Prostate gland (tissue), 2 donors: ENCODE measurements at regions not wholly inside any gene's neighbourhood (a gene's known extent, or its start where the extent isn't known, plus 50 kb on each side); places are given as distances from the start of the nearest gene placed in this dataset.

ENCODE experiments used
- DNase-seq: peaks from one replicate; pipeline ENCODE4 v3.0.0-alpha.2; 2019; ENCODE audit warnings: low spot score
- H3K27ac ChIP-seq, 2 donors: fragments of 200-600 bp; sonication (generic); 2 replicates each; pipeline ENCODE4 v1.5.1; 2017 to 2019
- H3K27me3 ChIP-seq: fragments of 200-600 bp; sonication (generic); replicated peaks from 2 replicates; pipeline ENCODE4 v1.5.1; 2019; ENCODE audit not compliant: insufficient read depth
- H3K36me3 ChIP-seq, 2 donors: fragments of 200-600 bp; sonication (generic); 1 replicate in 1 of 2; 2 replicates in 1 of 2; pipeline versions ENCODE4 v1.5.1 to v1.8.1; 2017 to 2019
- H3K4me1 ChIP-seq: fragments of 200-600 bp; sonication (generic); replicated peaks from 2 replicates; pipeline ENCODE4 v1.5.1; 2019
- H3K4me3 ChIP-seq, 2 donors: fragments of 200-600 bp; sonication (generic); 2 replicates each; pipeline ENCODE4 v1.5.1; 2017 to 2019
- H3K9me3 ChIP-seq: fragments of 200-600 bp; sonication (generic); 2 replicates; pipeline ENCODE4 v1.5.1; 2017
- POLR2A ChIP-seq: fragments of 450-650 bp; IDR thresholded peaks from one replicate; pipeline ENCODE4 v1.6.1; 2016; ENCODE audit warnings: antibody characterized with exemption, mild to moderate bottlenecking
- POLR2AphosphoS5 ChIP-seq: sonication (generic); formaldehyde crosslinking; IDR thresholded peaks from one replicate; pipeline ENCODE4 v1.6.1; 2017; ENCODE audit warnings: antibody characterized with exemption
- WGBS: methylation state at CpG from one replicate; pipeline ENCODE4 v1.1.5; 2018; 5-methylcytosine and 5-hydroxymethylcytosine counted together
- intact Hi-C: fragments of 100-400 bp; cut with DNase I; formaldehyde crosslinking; loops from one replicate; pipeline ENCODE4 v1.14.2; 2022
- TF ChIP-seq, protein P1 (sequence below), 4 experiments: fragments of 200-600 bp in 2 of 4; fragments of 450-650 bp in 2 of 4; sonication (generic) in 2 of 4; IDR thresholded peaks; 1 replicate in 3 of 4; 2 replicates in 1 of 4; pipeline ENCODE4 v1.5.1; 2016 to 2019; ENCODE audit warnings: antibody characterized with exemption in 4 of 4, mild to moderate bottlenecking in 2 of 4, moderate library complexity in 2 of 4

DNA sequence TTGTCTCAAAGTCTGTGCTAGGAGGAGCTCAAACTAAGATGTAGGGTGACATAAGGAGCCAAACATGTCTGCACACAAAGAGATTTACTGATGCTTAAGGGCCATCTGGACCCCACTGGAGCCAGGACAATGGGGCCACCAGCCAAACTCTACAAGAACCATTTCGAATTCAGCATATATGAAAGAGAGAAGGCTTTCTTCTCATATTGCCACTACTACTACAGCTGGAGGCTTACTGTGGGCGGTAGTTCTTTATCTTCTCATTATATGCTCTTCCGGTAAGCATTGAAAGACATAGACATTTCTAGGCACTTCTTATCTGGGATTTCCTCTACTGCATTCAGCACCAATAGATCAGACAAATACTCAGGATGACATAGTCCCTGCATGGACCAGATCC lies 404.4 kb upstream of the PROK2 start:
- intact Hi-C loops, result no loop called here
- Histone ChIP-seq H3K4me3 (no peak overlapping the region), H3K27me3 (no peaks in the 10 kb centered on the region), H3K36me3 (no peaks in the 10 kb centered on the region), H3K9me3 (no peaks in the 10 kb centered on the region), H3K4me1 (no peaks in the 10 kb centered on the region), H3K27ac (no peak overlapping the region)
- WGBS, result 87% methylated on average over 3 of the region's 3 CpGs
- DNase-seq, result no peak
- TF ChIP-seq POLR2A, result no peak
- TF ChIP-seq POLR2AphosphoS5, result no peak
- TF ChIP-seq, protein P1, sequence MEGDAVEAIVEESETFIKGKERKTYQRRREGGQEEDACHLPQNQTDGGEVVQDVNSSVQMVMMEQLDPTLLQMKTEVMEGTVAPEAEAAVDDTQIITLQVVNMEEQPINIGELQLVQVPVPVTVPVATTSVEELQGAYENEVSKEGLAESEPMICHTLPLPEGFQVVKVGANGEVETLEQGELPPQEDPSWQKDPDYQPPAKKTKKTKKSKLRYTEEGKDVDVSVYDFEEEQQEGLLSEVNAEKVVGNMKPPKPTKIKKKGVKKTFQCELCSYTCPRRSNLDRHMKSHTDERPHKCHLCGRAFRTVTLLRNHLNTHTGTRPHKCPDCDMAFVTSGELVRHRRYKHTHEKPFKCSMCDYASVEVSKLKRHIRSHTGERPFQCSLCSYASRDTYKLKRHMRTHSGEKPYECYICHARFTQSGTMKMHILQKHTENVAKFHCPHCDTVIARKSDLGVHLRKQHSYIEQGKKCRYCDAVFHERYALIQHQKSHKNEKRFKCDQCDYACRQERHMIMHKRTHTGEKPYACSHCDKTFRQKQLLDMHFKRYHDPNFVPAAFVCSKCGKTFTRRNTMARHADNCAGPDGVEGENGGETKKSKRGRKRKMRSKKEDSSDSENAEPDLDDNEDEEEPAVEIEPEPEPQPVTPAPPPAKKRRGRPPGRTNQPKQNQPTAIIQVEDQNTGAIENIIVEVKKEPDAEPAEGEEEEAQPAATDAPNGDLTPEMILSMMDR (IDR thresholded peaks at IDR 0.05), result no peak

DNA sequence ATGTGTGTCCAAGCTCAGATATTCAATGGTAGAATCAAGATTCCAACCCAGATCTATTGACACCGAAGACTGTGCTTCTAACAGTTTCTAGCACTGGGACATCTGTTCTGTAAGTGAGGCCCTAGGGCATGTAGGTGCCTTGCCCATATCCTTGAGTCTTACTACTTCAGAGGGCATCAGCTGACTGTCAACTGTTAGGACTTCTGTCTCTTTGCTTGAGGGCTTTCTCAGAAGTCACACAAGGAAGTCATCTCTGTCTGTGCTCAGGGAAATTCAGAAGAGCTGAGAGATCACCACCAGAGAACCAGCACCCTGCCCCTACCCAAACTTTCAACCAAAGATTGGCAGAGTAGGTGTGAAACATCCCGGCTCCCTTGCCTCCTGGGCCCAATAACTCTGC lies 403.6 kb upstream of the PROK2 start:
- no peaks in the 10 kb centered on the region for H3K9me3 ChIP-seq
- TF ChIP-seq, protein P1 (IDR thresholded peaks at IDR 0.05), result no peak
- TF ChIP-seq POLR2AphosphoS5 (no peak), POLR2A (no peak)
- no peaks in the 10 kb centered on the region for H3K27me3 ChIP-seq
- 100% methylated on average over 2 of the region's 2 CpGs for WGBS
- H3K4me1 ChIP-seq, result no peaks in the 10 kb centered on the region
- no peak overlapping the region for H3K4me3 ChIP-seq
- H3K36me3 ChIP-seq, result no peaks in the 10 kb centered on the region
- DNase-seq, result no peak
- no peak overlapping the region for H3K27ac ChIP-seq
- intact Hi-C loops, result no loop called here

DNA sequence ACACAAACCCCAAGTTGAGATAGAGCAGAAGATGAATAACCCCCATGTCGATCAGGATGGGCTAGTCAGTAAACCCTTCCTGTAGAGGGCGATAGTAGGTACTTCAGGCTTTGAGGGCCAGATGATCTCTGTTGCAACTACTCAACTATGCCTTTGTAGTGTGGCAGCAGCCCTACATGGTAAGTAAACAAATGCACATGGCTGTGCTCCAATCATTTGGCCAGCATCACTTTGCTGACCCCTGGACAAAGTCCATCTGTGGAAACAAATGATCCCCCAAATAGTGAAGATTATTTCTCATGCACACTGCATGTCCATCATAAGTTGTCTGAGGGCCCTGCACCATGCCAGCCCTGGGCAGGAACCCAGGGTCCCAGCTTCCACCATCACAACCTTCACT lies 402.2 kb upstream of the PROK2 start:
- intact Hi-C loops, result no loop called here
- no peaks in the 10 kb centered on the region for H3K4me1 ChIP-seq
- H3K9me3 ChIP-seq, result no peaks in the 10 kb centered on the region
- DNase-seq, result no peak
- no peak overlapping the region for H3K4me3 ChIP-seq
- TF ChIP-seq, protein P1 (IDR thresholded peaks at IDR 0.05), result no peak
- TF ChIP-seq POLR2A (no peak), POLR2AphosphoS5 (no peak)
- H3K27me3 ChIP-seq, result no peaks in the 10 kb centered on the region
- H3K27ac ChIP-seq, result no peak overlapping the region
- H3K36me3 ChIP-seq, result no peaks in the 10 kb centered on the region
- 95% methylated on average over 2 of the region's 2 CpGs for WGBS

DNA sequence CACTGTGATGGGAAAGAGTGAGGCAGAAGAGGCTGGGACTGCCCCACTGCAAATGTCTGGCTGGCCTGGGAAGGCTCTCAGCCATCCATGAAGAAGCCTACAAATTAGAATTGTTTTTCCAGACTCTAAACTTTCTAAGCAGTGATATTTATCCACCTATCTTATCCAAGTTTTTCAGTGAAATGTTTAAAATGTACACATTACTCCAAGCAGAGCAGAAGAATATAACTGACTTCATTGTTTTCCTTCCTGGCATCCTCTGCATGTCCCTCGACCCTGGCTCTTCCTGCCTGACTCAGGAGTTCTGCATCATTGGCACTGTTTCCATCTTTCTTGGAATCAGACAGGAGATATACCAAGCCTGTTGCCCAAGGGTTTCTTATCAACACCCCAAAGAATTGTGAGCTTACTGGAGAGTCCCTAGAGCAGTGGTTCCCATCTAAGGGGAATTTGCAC lies 401.5 kb upstream of the PROK2 start:
- no peaks in the 10 kb centered on the region for H3K4me1 ChIP-seq
- WGBS, result 0% methylated on average over 1 of the region's 1 CpG
- intact Hi-C loops, result no loop called here
- no peaks in the 10 kb centered on the region for H3K9me3 ChIP-seq
- no peak for TF ChIP-seq POLR2A
- TF ChIP-seq, protein P1 (IDR thresholded peaks at IDR 0.05), result no peak
- no peak for TF ChIP-seq POLR2AphosphoS5
- H3K36me3 ChIP-seq, result no peaks in the 10 kb centered on the region
- no peak for DNase-seq
- no peaks in the 10 kb centered on the region for H3K27me3 ChIP-seq
- H3K4me3 ChIP-seq, result no peak overlapping the region
- H3K27ac ChIP-seq, result no peak overlapping the region

DNA sequence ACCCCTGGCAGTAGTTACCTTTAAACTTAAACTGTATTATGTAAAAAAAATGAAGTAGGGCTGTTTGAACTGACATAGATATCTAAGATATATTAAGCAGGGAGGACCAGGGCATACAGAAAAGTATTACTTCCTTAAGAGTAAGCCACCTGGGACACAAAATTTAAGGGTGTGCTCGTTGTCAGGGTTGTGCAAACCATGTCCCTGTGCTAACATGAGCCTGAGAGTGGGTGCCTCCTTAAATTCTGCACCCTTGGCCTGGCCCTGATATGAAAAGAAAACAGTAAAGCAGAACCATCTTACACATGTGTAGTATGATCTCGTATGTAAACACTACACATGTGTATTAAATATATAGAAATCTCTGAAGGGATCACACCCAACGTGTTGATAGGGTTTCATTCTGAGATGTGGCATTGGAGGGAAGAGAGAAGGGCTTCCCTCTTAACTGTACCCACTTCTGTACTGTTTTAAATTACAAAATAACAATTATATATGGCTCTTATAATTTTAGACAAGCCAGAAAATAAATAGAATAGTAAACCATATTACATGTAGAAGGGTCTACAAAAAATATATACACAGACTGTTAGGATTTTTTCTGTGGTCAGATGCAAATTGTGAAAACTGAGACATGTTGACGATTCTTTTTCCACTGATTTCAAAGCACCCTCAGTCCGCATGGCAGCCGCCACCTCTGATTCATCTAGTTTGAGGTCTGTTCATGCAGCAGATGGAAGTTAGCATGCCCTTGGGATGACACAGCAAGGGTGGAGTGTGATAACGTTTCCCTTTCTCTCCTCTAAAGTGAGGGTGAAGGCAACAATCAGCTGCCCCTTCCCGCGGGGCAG lies 400.8 kb upstream of the PROK2 start:
- Histone ChIP-seq H3K4me1 (no peaks in the 10 kb centered on the region), H3K27me3 (no peaks in the 10 kb centered on the region), H3K36me3 (no peaks in the 10 kb centered on the region), H3K4me3 (no peak overlapping the region), H3K27ac (no peak overlapping the region), H3K9me3 (no peaks in the 10 kb centered on the region)
- no peak for DNase-seq
- 53% methylated on average over 9 of the region's 9 CpGs for WGBS
- intact Hi-C loops, result no loop called here
- TF ChIP-seq, protein P1 (IDR thresholded peaks at IDR 0.05), result no peak
- TF ChIP-seq POLR2A (no peak), POLR2AphosphoS5 (no peak)
